ENCODE measurements at regions not wholly inside any gene's neighbourhood (a gene's known extent, or its start where the extent isn't known, plus 50 kb on each side); places are given as distances from the start of the nearest gene placed in this dataset.

- no peaks in the 10 kb centered on the region for H3K4me1 ChIP-seq (ENCODE audit: control insufficient read depth, insufficient read depth, low read length)
- WGBS, 2 experiments: 87 to 89% methylated on average over 3 of the region's 3 CpGs
- peaks cover 64% of the 10 kb centered on the region for H3K27me3 ChIP-seq (ENCODE audit: control insufficient read depth, insufficient read depth, low read length, poor library complexity, severe bottlenecking)
- H3K27ac ChIP-seq (ENCODE audit: insufficient read depth, low read depth, low read length, poor library complexity, severe bottlenecking): no peak overlapping the region
- no peak overlapping the region for H3K4me3 ChIP-seq (ENCODE audit: insufficient read depth, low read depth, low read length)
- H3K9me3 ChIP-seq (ENCODE audit: control insufficient read depth, low read length): no peaks in the 10 kb centered on the region
- no peaks in the 10 kb centered on the region for H3K36me3 ChIP-seq (ENCODE audit: control insufficient read depth, insufficient read depth, low read length)
These were observed 151.6 kb upstream of the PRSS16 start for GRCh38 chr6:27095914-27096313.

- peak overlapping the region; percentile 40 for H3K4me3 ChIP-seq (ENCODE audit: insufficient read depth, low read depth, low read length)
- H3K27ac ChIP-seq (ENCODE audit: insufficient read depth, low read depth, low read length, poor library complexity, severe bottlenecking): no peak overlapping the region
- H3K27me3 ChIP-seq (ENCODE audit: control insufficient read depth, insufficient read depth, low read length, poor library complexity, severe bottlenecking): peaks cover 54% of the 10 kb centered on the region
- H3K9me3 ChIP-seq (ENCODE audit: control insufficient read depth, low read length): no peaks in the 10 kb centered on the region
- 2 to 3% methylated on average over 44 to 45 of the region's 45 CpGs for WGBS, 2 experiments
- no peaks in the 10 kb centered on the region for H3K4me1 ChIP-seq (ENCODE audit: control insufficient read depth, insufficient read depth, low read length)
- no peaks in the 10 kb centered on the region for H3K36me3 ChIP-seq (ENCODE audit: control insufficient read depth, insufficient read depth, low read length)
These were observed 150.5 kb upstream of the PRSS16 start for GRCh38 chr6:27096834-27097511.

GRCh38 chr6:27098956-27099355 is 148.5 kb upstream of the PRSS16 start:
- Histone ChIP-seq H3K4me3 (ENCODE audit: insufficient read depth, low read depth, low read length) (no peak overlapping the region), H3K9me3 (ENCODE audit: control insufficient read depth, low read length) (no peaks in the 10 kb centered on the region), H3K27ac (ENCODE audit: insufficient read depth, low read depth, low read length, poor library complexity, severe bottlenecking) (no peak overlapping the region), H3K36me3 (ENCODE audit: control insufficient read depth, insufficient read depth, low read length) (no peaks in the 10 kb centered on the region), H3K4me1 (ENCODE audit: control insufficient read depth, insufficient read depth, low read length) (no peaks in the 10 kb centered on the region), H3K27me3 (ENCODE audit: control insufficient read depth, insufficient read depth, low read length, poor library complexity, severe bottlenecking) (peaks cover 40% of the 10 kb centered on the region)
- WGBS, 2 experiments: 89 to 95% methylated on average over 19 of the region's 19 CpGs

GRCh38 chr6:27100921-27101320 is 146.6 kb upstream of the PRSS16 start:
- Histone ChIP-seq H3K27ac (ENCODE audit: insufficient read depth, low read depth, low read length, poor library complexity, severe bottlenecking) (no peak overlapping the region), H3K9me3 (ENCODE audit: control insufficient read depth, low read length) (no peaks in the 10 kb centered on the region), H3K4me1 (ENCODE audit: control insufficient read depth, insufficient read depth, low read length) (no peaks in the 10 kb centered on the region), H3K36me3 (ENCODE audit: control insufficient read depth, insufficient read depth, low read length) (no peaks in the 10 kb centered on the region), H3K4me3 (ENCODE audit: insufficient read depth, low read depth, low read length) (no peak overlapping the region), H3K27me3 (ENCODE audit: control insufficient read depth, insufficient read depth, low read length, poor library complexity, severe bottlenecking) (peaks cover 28% of the 10 kb centered on the region)
- WGBS, 2 experiments: no CpG with 5 or more reads among the region's 3 CpGs

- no peaks in the 10 kb centered on the region for H3K9me3 ChIP-seq (ENCODE audit: control insufficient read depth, low read length)
- peaks cover 19% of the 10 kb centered on the region for H3K27me3 ChIP-seq (ENCODE audit: control insufficient read depth, insufficient read depth, low read length, poor library complexity, severe bottlenecking)
- no peaks in the 10 kb centered on the region for H3K36me3 ChIP-seq (ENCODE audit: control insufficient read depth, insufficient read depth, low read length)
- no peaks in the 10 kb centered on the region for H3K4me1 ChIP-seq (ENCODE audit: control insufficient read depth, insufficient read depth, low read length)
- H3K27ac ChIP-seq (ENCODE audit: insufficient read depth, low read depth, low read length, poor library complexity, severe bottlenecking): no peak overlapping the region
- H3K4me3 ChIP-seq (ENCODE audit: insufficient read depth, low read depth, low read length): no peak overlapping the region
- WGBS, 2 experiments: 78 to 83% methylated on average over 3 of the region's 3 CpGs
These were observed 145.7 kb upstream of the PRSS16 start for GRCh38 chr6:27101824-27102223.

GRCh38 chr6:27106382-27106781 is 141.1 kb upstream of the PRSS16 start:
- Histone ChIP-seq H3K4me1 (ENCODE audit: control insufficient read depth, insufficient read depth, low read length) (no peaks in the 10 kb centered on the region), H3K27me3 (ENCODE audit: control insufficient read depth, insufficient read depth, low read length, poor library complexity, severe bottlenecking) (no peaks in the 10 kb centered on the region), H3K36me3 (ENCODE audit: control insufficient read depth, insufficient read depth, low read length) (no peaks in the 10 kb centered on the region), H3K9me3 (ENCODE audit: control insufficient read depth, low read length) (no peaks in the 10 kb centered on the region), H3K4me3 (ENCODE audit: insufficient read depth, low read depth, low read length) (no peak overlapping the region), H3K27ac (ENCODE audit: insufficient read depth, low read depth, low read length, poor library complexity, severe bottlenecking) (no peak overlapping the region)
- WGBS, 2 experiments: 92% methylated on average over 3 of the region's 3 CpGs

- H3K9me3 ChIP-seq (ENCODE audit: control insufficient read depth, low read length): no peaks in the 10 kb centered on the region
- WGBS, 2 experiments: 77 to 81% methylated on average over 2 of the region's 2 CpGs
These were observed 135.8 kb upstream of the PRSS16 start for GRCh38 chr6:27111743-27112142.

GRCh38 chr6:27112974-27113373 is 134.5 kb upstream of the PRSS16 start:
- no peak overlapping the region for H3K27ac ChIP-seq (ENCODE audit: insufficient read depth, low read depth, low read length, poor library complexity, severe bottlenecking)
- no peak overlapping the region for H3K4me3 ChIP-seq (ENCODE audit: insufficient read depth, low read depth, low read length)
- WGBS, 2 experiments: 91 to 100% methylated on average over 2 of the region's 2 CpGs
- H3K36me3 ChIP-seq (ENCODE audit: control insufficient read depth, insufficient read depth, low read length): no peaks in the 10 kb centered on the region
- H3K27me3 ChIP-seq (ENCODE audit: control insufficient read depth, insufficient read depth, low read length, poor library complexity, severe bottlenecking): no peaks in the 10 kb centered on the region
- no peaks in the 10 kb centered on the region for H3K9me3 ChIP-seq (ENCODE audit: control insufficient read depth, low read length)
- no peaks in the 10 kb centered on the region for H3K4me1 ChIP-seq (ENCODE audit: control insufficient read depth, insufficient read depth, low read length)

More at GRCh38 chr6:27111743-27112142, 135.8 kb upstream of the PRSS16 start:
- Histone ChIP-seq H3K36me3 (ENCODE audit: control insufficient read depth, insufficient read depth, low read length) (no peaks in the 10 kb centered on the region), H3K4me1 (ENCODE audit: control insufficient read depth, insufficient read depth, low read length) (no peaks in the 10 kb centered on the region), H3K27ac (ENCODE audit: insufficient read depth, low read depth, low read length, poor library complexity, severe bottlenecking) (no peak overlapping the region), H3K4me3 (ENCODE audit: insufficient read depth, low read depth, low read length) (no peak overlapping the region), H3K27me3 (ENCODE audit: control insufficient read depth, insufficient read depth, low read length, poor library complexity, severe bottlenecking) (no peaks in the 10 kb centered on the region)

GRCh38 chr6:27119329-27119728 is 128.2 kb upstream of the PRSS16 start:
- Histone ChIP-seq H3K27ac (ENCODE audit: insufficient read depth, low read depth, low read length, poor library complexity, severe bottlenecking) (no peak overlapping the region), H3K36me3 (ENCODE audit: control insufficient read depth, insufficient read depth, low read length) (no peaks in the 10 kb centered on the region), H3K4me3 (ENCODE audit: insufficient read depth, low read depth, low read length) (no peak overlapping the region), H3K27me3 (ENCODE audit: control insufficient read depth, insufficient read depth, low read length, poor library complexity, severe bottlenecking) (no peaks in the 10 kb centered on the region), H3K4me1 (ENCODE audit: control insufficient read depth, insufficient read depth, low read length) (no peaks in the 10 kb centered on the region), H3K9me3 (ENCODE audit: control insufficient read depth, low read length) (no peaks in the 10 kb centered on the region)
- WGBS, 2 experiments: no CpG with 5 or more reads among the region's 1 CpG

- Histone ChIP-seq H3K36me3 (ENCODE audit: control insufficient read depth, insufficient read depth, low read length) (no peaks in the 10 kb centered on the region), H3K4me3 (ENCODE audit: insufficient read depth, low read depth, low read length) (no peak overlapping the region), H3K27ac (ENCODE audit: insufficient read depth, low read depth, low read length, poor library complexity, severe bottlenecking) (no peak overlapping the region), H3K4me1 (ENCODE audit: control insufficient read depth, insufficient read depth, low read length) (no peaks in the 10 kb centered on the region), H3K27me3 (ENCODE audit: control insufficient read depth, insufficient read depth, low read length, poor library complexity, severe bottlenecking) (no peaks in the 10 kb centered on the region), H3K9me3 (ENCODE audit: control insufficient read depth, low read length) (no peaks in the 10 kb centered on the region)
- 94 to 99% methylated on average over 2 of the region's 2 CpGs for WGBS, 2 experiments
These were observed 127.7 kb upstream of the PRSS16 start for GRCh38 chr6:27119761-27120160.

GRCh38 chr6:27121640-27122039 is 125.9 kb upstream of the PRSS16 start:
- Histone ChIP-seq H3K36me3 (ENCODE audit: control insufficient read depth, insufficient read depth, low read length) (no peaks in the 10 kb centered on the region), H3K4me1 (ENCODE audit: control insufficient read depth, insufficient read depth, low read length) (no peaks in the 10 kb centered on the region), H3K27ac (ENCODE audit: insufficient read depth, low read depth, low read length, poor library complexity, severe bottlenecking) (no peak overlapping the region), H3K9me3 (ENCODE audit: control insufficient read depth, low read length) (no peaks in the 10 kb centered on the region), H3K4me3 (ENCODE audit: insufficient read depth, low read depth, low read length) (no peak overlapping the region), H3K27me3 (ENCODE audit: control insufficient read depth, insufficient read depth, low read length, poor library complexity, severe bottlenecking) (no peaks in the 10 kb centered on the region)
- 90 to 94% methylated on average over 2 of the region's 2 CpGs for WGBS, 2 experiments
